ENCODE measurements at regions not wholly inside any gene's neighbourhood (a gene's known extent, or its start where the extent isn't known, plus 50 kb on each side); places are given as distances from the start of the nearest gene placed in this dataset.
A peak's percentile ranks its signal among the peaks of the same experiment; 100 is the strongest.

DNA sequence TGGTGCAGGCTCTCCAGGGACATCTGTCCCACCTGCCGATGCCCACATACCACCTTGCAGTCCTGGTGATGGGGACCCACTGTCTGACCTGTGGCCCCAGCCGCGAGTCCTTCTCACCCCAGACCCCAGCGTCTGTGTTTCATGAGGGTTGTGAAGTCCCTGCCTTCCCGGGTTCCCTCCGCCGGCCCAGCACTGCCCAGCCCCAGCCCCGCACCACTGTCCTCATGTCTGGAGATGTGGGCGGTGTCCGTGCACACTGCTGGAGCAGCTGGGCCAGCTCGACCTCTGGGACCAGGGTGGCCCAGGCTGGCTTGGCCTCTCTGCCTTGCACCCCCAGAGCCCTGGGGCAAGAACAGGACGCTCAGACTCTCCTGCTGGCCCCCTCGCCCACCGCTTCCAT, 199.5 kb upstream of the CIBAR2 start:
- no peak for DNase-seq

GRCh38 chr16:85312174-85312573, 199.9 kb upstream of the CIBAR2 start:
- DNase-seq = no peak

DNA sequence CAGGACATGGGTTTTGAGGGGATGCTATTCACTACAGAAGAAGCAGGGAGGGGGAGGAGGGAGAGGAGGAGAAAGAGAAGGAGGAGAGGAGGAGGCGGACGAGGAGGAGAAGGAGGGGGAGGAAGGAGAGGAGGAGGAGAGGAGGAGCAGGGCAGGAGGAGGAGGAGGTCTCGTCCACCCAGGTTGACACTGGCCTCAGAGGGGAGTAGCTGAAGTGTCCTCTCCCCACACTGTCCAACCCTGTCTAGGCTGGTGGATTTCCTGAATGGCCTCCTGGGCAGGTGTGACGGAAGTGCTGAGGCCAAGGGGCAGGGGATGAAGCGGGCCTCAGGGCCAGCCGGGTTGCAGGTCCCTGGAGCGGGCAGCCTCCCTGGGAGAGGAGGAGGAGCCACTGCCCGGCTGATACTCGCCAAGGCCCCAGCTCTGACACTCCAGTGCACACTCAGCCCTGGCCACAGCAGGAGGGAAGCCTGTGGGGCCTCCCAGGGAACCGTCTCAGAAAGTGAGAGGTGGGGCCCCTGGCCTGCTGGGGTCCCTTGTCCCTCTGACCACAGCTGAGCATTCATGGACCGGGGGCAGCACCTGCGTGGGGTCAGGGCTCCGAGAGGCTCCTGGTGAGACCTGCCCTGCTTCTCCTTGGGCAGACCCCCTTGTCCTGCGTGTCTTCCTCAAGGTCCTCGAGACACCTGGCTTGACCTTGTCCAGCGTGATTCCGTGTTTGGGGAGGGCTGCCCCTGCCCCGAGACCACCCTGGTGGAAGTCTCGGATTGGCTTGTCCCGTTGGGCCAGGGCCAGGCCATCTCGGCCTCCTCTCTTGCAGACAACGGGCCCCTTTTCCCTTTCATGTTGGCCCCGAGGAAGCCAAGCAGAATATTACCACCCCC, 200.6 kb upstream of the CIBAR2 start:
- DNase-seq = no peak

DNA sequence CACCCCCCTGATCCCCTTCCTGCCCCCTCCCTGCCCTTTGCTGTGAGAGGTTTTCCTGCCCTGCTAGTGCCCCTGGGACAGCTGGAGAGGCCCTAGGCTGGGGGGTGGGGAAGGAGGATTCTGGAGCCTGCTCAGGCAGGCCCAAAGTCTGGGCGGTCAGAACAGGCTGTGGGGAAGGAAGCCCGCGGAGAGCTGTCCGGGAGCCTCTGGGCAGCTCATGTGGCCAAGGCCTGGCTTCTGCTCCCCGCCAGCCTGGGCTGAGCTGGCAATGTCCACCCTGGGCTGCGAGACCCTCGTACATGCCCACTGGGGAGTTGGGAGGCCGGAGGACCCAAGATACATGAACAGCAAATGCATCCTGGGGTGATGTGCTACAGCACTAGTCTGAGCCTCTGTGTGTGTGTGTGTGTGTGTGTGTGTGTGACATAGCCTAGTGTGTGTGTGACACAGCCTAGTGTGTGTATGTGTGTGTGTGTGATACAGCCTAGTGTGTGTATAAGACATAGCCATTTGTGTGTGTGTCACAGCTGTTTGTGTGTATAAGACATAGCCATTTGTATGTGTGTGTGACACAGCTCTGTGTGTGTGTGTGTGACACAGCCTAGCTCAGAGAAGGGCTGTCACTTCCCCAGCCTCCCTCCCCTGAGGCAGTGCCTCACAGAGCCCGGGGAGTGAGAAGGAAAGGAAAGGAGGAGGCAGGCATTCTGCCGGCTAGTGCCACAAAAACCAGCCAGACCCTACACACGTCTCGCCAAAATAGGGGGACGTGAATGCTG, 201.4 kb upstream of the CIBAR2 start:
- DNase-seq = no peak

- DNase-seq = no peak
These were observed 202.3 kb upstream of the CIBAR2 start for GRCh38 chr16:85314512-85314971.

DNA sequence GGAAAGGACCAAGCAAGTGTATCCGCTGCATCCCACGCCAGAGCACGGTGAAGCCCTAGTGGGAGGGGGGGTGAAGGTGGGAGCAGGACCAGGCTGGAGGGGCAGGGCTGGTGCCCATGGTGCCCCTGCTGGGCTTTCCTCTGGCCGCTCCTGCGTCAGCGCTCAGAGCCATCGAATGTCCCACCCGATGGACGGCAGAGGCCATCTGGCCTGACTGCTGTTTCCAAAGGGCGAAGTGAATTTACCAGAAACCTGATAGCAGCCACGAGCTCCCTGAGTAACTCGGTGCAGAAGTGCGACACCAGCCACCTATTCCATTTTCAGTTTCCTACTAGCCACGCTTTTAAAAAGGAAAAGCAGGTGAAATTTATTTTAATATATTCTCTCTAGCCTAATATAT, 203.6 kb upstream of the CIBAR2 start:
- no peak for DNase-seq

GRCh38 chr16:85316321-85316919, 204.1 kb upstream of the CIBAR2 start:
- DNase-seq = peak; percentile 64 to 73

GRCh38 chr16:85316944-85317343, 204.7 kb upstream of the CIBAR2 start:
- no peak for DNase-seq

DNA sequence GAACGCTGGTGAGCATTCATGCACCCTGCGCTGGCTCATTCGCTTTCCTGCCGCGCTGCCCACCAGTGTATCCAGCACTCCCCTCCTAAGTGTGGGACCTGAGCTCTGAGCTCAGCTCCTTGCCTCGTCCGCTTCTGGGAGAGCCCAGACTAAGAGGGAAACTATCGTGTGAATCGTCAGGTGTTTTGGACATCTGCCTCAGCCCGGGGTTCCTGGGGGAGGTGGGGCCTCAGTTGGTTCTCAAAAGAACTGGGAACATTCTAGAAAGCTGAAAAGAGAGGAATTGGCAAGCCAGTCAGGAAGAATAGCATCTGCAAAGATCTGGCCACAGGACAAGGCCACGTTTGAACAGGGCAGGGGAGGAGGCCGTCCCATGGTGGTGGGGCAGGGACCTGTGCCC, 205.4 kb upstream of the CIBAR2 start:
- DNase-seq = no peak

DNA sequence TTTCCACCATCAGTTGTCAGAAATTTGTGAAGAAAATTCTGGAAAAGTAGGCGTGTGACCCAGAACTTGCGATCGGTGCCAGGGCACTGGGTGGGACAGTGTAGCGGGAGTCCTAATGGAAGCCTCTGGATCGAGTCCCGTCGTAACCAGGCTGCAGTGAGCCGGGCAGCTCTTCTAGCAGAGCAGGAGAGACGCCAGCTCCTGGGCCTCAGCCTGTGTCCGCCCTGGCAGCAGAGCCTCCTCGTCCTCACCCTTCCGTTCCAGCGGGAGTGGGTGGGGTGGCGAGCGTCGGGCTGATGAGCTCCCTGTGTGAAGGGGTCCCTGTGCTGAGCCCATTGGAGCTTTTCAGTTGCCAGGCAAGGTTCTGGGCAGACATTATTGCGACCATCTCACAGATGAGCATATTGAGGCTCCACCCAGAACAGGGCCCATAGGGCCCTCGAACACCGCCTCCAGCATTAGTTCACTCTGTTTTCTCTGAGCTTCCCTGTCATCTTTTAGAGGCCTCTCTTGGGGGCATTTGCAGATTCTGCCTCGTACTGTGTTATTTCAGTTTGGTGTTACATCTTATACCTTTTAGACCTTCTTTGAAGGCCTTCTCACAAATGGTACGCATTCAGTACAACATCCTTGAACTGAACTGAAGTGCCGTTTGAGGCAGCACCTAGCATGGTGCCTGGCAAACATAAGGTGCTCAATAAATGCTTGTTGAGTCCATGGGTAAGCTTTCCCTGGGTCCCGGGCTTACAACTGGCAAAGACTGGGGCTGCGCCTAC, 207.1 kb upstream of the CIBAR2 start:
- DNase-seq = no peak

DNA sequence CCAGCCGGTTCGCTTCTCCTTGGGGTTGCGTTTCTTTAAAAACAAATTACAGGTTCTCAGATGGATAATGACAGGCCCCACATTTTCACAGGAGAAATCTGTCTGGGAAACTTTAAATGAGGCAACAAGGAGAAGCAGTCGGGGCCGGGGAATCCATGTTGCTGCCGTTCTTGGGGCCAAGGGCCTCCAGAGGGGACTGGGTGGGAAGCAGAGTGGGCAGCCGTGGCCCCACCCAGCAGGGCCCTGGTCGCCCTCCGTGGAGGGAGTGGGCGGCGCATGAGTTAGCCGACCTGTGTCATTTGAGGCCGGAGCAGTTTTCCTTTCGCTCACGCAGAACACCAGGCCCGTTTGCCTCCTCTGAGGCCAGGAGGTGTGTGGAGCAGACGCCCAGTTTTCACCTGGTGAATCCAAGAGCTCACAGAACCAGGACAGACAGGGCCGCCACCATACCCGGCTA, 207.7 kb upstream of the CIBAR2 start:
- no peak for DNase-seq

- no peak for DNase-seq
These were observed 208.6 kb upstream of the CIBAR2 start for GRCh38 chr16:85320677-85321385.

GRCh38 chr16:85321509-85322271, 209.4 kb upstream of the CIBAR2 start:
- DNase-seq = peak in 1 of 2 donors; percentile 33

- no peak for DNase-seq
These were observed 211.1 kb upstream of the CIBAR2 start for GRCh38 chr16:85323230-85323960.

DNA sequence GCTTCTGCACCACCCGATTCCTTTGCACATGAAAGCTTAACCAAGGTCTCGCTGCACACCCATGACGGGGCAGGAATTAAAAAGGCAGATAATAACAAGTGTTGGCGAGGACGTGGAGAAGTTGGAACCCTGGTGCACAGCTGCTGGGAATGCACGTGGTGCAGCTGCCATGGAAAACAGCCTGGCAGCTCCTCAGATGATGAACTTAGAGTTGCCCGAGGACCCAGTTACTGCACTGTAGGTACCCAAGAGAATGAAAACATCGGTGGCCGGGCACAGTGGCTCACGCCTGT, 211.6 kb upstream of the CIBAR2 start:
- no peak for DNase-seq

DNA sequence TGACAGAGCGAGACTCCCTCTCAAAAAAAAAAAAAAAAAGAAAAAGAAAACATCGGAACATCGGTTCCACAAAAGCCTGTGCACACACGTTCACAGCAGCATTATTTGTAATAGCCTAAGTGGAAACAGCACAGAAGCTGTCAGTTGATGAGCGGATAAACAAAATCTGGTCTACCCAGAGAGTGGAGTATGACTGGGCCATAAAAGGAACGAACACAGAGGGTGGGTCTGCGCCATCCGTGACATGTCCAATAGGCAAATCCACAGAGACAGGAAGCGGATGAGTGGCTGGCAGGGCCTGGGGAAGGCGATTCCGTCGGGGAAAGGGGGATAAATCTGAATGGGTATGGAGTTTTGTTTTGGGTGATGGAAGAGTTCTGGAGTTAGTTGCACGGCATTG, 212.2 kb upstream of the CIBAR2 start:
- DNase-seq = no peak

DNA sequence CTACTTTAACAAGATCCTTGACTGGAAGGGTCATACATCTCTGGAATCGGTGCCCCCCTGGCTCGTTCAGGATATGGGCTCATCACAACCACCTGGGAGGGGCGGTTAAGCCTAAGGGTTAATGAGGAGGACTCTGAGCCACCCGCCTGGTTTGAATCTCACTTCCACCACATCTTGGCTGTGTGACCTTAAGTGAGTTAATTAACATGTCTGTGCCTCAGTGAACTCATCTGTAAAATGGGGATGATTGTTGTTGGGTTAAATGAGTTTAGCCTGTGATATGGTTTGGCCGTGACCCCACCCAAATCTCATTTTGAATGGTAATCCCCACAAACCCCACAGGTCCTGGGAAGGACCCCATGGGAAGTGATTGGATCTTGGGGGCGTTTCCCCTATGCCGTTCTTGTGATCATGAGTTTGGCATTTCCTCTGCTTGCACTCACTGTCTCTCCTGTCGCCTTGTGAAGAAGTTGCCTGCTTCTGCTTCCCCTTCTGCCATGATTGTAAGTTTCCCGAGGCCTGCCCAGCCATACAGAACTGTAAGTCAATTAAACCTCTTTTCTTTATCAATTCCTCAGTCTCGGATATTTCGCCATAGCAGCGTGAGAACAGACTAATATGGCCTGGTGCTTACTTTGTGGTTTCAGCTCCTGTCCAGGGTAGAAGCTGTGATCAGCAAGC, 214.0 kb upstream of the CIBAR2 start:
- peak in 1 of 2 donors; percentile 11 for DNase-seq

DNA sequence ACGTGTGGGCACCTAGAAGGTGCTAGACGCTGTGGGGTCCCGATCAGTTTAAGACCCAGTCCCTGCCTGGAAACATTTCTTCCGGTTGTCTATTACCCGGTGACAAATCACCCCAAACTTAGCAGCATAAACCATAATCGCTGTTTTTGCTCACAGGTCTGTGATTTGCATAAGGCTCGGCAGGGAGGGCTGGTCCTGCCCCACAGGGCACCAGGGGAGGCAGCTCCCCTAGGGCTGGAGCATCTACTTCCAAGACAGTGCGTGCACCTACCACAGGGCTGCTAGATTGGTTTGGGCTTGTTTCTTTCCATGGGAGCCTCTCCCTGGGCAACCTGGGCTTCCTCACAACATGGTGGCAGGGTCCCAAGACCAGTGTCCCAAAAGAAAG, 214.5 kb upstream of the CIBAR2 start:
- DNase-seq = no peak

DNA sequence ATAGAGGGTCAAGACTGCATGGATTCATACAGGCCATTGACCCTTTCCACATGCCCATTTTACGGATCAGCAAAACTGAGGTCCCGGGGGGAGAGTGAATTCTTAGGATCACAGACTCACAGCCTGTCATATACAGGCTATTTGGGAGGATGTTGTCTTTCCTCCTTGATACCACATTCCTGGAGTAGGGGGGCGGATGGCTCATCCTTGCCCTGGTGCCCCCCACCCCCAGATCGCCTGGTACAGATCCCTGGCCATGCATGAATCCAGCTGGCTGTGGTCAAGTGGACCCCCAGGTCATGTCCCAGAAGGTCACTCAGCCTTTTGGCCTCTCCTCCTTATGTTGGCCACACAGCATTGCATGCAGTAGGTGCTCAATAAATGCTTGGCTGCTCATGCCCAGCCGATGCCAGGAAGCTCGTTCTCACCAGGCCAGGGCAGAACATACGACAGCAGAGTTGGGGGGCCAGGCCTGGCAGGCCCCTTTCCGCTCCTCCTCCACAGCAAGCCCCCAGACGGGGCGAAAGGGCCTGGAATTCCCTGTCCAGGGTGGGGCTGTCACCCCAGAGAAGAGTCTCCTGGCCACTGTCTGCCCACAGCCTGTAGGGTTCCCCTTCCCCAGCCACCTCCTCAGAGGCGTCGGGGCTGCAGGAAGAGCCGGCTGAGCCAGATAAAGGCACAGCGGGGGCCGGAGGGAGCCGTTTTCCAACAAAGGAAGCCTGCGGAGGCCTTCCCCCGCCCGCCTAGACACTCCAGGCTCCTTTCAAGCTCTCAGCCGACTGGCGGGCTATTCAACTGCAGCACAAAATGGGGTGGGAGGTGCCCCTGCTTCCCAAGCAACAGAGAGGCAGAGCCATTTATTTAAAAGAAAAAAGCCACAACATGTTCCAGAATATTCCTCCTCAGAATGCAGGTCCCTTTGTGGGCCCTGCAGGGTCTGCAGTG, 215.7 kb upstream of the CIBAR2 start:
- DNase-seq = peak in 1 of 2 donors; percentile 47
